ENCODE measurements at regions not wholly inside any gene's neighbourhood (a gene's known extent, or its start where the extent isn't known, plus 50 kb on each side); places are given as distances from the start of the nearest gene placed in this dataset.

- DNase-seq: no peak
These were observed 557.0 kb upstream of the IGFBP3 start for GRCh38 chr7:46478046-46478445.

GRCh38 chr7:46468753-46469356 lies 547.8 kb upstream of the IGFBP3 start:
- no peak for DNase-seq

- DNase-seq: no peak
These were observed 542.1 kb upstream of the IGFBP3 start for GRCh38 chr7:46463170-46463569.

GRCh38 chr7:46461334-46461777 lies 540.3 kb upstream of the IGFBP3 start:
- DNase-seq: no peak

GRCh38 chr7:46459942-46460341 lies 538.9 kb upstream of the IGFBP3 start:
- DNase-seq: no peak

GRCh38 chr7:46454816-46455215 lies 533.7 kb upstream of the IGFBP3 start:
- DNase-seq: no peak

GRCh38 chr7:46452561-46453135 lies 531.6 kb upstream of the IGFBP3 start:
- no peak for DNase-seq

- DNase-seq: no peak
These were observed 530.8 kb upstream of the IGFBP3 start for GRCh38 chr7:46451846-46452245.

GRCh38 chr7:46450886-46451285 lies 529.8 kb upstream of the IGFBP3 start:
- DNase-seq: no peak

- DNase-seq: no peak
These were observed 529.4 kb upstream of the IGFBP3 start for GRCh38 chr7:46450425-46450824.

- no peak for DNase-seq
These were observed 528.7 kb upstream of the IGFBP3 start for GRCh38 chr7:46449743-46450142.

- no peak for DNase-seq
These were observed 527.4 kb upstream of the IGFBP3 start for GRCh38 chr7:46448478-46448877.

GRCh38 chr7:46446151-46446550 lies 525.1 kb upstream of the IGFBP3 start:
- DNase-seq: no peak

GRCh38 chr7:46444256-46444655 lies 523.2 kb upstream of the IGFBP3 start:
- DNase-seq: no peak

- DNase-seq: no peak
These were observed 519.1 kb upstream of the IGFBP3 start for GRCh38 chr7:46440186-46440585.

GRCh38 chr7:46432708-46433107 lies 511.6 kb upstream of the IGFBP3 start:
- no peak for DNase-seq

- DNase-seq: no peak
These were observed 507.2 kb upstream of the IGFBP3 start for GRCh38 chr7:46428295-46428694.

GRCh38 chr7:46424934-46425333 lies 503.9 kb upstream of the IGFBP3 start:
- DNase-seq: no peak

- DNase-seq: no peak
These were observed 500.6 kb upstream of the IGFBP3 start for GRCh38 chr7:46421441-46422230.

- no peak for DNase-seq
These were observed 493.9 kb upstream of the IGFBP3 start for GRCh38 chr7:46414946-46415345.

- DNase-seq: no peak
These were observed 490.2 kb upstream of the IGFBP3 start for GRCh38 chr7:46411236-46411635.

GRCh38 chr7:46407125-46407524 lies 486.1 kb upstream of the IGFBP3 start:
- DNase-seq: no peak

- no peak for DNase-seq
These were observed 476.5 kb upstream of the IGFBP3 start for GRCh38 chr7:46397591-46397990.

GRCh38 chr7:46396481-46396880 lies 475.4 kb upstream of the IGFBP3 start:
- DNase-seq: no peak

All from 8988T (cell line).